BJ (cell line): ENCODE measurements at regions not wholly inside any gene's neighbourhood (a gene's known extent, or its start where the extent isn't known, plus 50 kb on each side); places are given as distances from the start of the nearest gene placed in this dataset.
A peak's percentile ranks its signal among the peaks of the same experiment; 100 is the strongest.

Experiments used
- CTCF ChIA-PET: fragments of 350-600 bp; formaldehyde crosslinking; extraction: SDS; loops from one replicate; lab custom pipeline; 2021; ENCODE audit warnings: antibody characterized with exemption, inconsistent platforms; lab: Yijun Ruan, JAX
- POLR2A ChIA-PET: fragments of 300-600 bp; sonication (Branson Sonifier 250); formaldehyde crosslinking; extraction: SDS; loops from one replicate; lab custom pipeline; 2021; ENCODE audit warnings: antibody characterized with exemption; lab: Charles Lee
- DNase-seq: peaks from one replicate; pipeline ENCODE4 v3.0.0-alpha.2; 2011; ENCODE audit warnings: low read depth
- H3K27me3 ChIP-seq: 2 replicates; pipeline ENCODE4 v1.6.0; 2011; ENCODE audit warnings: low read length; ENCODE audit not compliant: control insufficient read depth, insufficient read depth
- H3K36me3 ChIP-seq: 2 replicates; pipeline ENCODE4 v1.5.1; 2011; ENCODE audit warnings: low read length; ENCODE audit not compliant: control insufficient read depth, insufficient read depth
- H3K4me3 ChIP-seq: 2 replicates; pipeline ENCODE4 v1.5.1; 2011; ENCODE audit warnings: low read depth, mild to moderate bottlenecking, control low read depth, low read length
- CTCF ChIP-seq: IDR thresholded peaks from 2 replicates; pipeline ENCODE4 v1.5.1; 2011; ENCODE audit warnings: low read depth, mild to moderate bottlenecking, control low read depth, inconsistent platforms, low read length, moderate library complexity; ENCODE audit not compliant: insufficient read depth

GRCh38 chr2:120667981-120668380 is 67.7 kb upstream of the GLI2 start:
- H3K36me3 ChIP-seq: no peaks in the 10 kb centered on the region
- DNase-seq: no peak
- no peaks in the 10 kb centered on the region for H3K27me3 ChIP-seq
- no peak overlapping the region for H3K4me3 ChIP-seq
- CTCF ChIA-PET: interaction anchor here (5.6 kb wide), 1 partner anchor 324 kb away, joined by 28 read pairs; no protein-coding TSS in a partner anchor
- POLR2A ChIA-PET: no interaction called here
- TF ChIP-seq CTCF: no peak

- no peak for DNase-seq
- POLR2A ChIA-PET: no interaction called here
- Histone ChIP-seq H3K4me3 (no peak overlapping the region), H3K27me3 (no peaks in the 10 kb centered on the region), H3K36me3 (no peaks in the 10 kb centered on the region)
- CTCF ChIA-PET: interaction anchor here (0.7 to 5.6 kb wide), 7 partner anchors 12 to 346 kb away, joined by 3 to 28 read pairs (median 3); no protein-coding TSS in a partner anchor
- TF ChIP-seq CTCF: peak; percentile 34; the same call in 1 of the 2 replicates
Measured at GRCh38 chr2:120669121-120669952, 66.3 kb upstream of the GLI2 start.

GRCh38 chr2:120669971-120670370 is 65.7 kb upstream of the GLI2 start:
- ChIA-PET POLR2A (no interaction called here), CTCF (interaction anchor here (0.7 to 5.6 kb wide), 6 partner anchors 12 to 347 kb away, joined by 3 to 28 read pairs (median 4); no protein-coding TSS in a partner anchor)
- Histone ChIP-seq H3K36me3 (no peaks in the 10 kb centered on the region), H3K4me3 (no peak overlapping the region), H3K27me3 (no peaks in the 10 kb centered on the region)
- no peak for TF ChIP-seq CTCF
- no peak for DNase-seq

- POLR2A ChIA-PET: no interaction called here
- Histone ChIP-seq H3K27me3 (no peaks in the 10 kb centered on the region), H3K4me3 (no peak overlapping the region), H3K36me3 (no peaks in the 10 kb centered on the region)
- DNase-seq: no peak
- CTCF ChIA-PET: interaction anchor here (0.8 to 5.6 kb wide), 4 partner anchors 13 to 327 kb away, joined by 3 to 28 read pairs (median 4); no protein-coding TSS in a partner anchor
- no peak for TF ChIP-seq CTCF
Measured at GRCh38 chr2:120670371-120670770, 65.3 kb upstream of the GLI2 start.

GRCh38 chr2:120670771-120671480 is 64.7 kb upstream of the GLI2 start:
- no peaks in the 10 kb centered on the region for H3K36me3 ChIP-seq
- no peak overlapping the region for H3K4me3 ChIP-seq
- H3K27me3 ChIP-seq: no peaks in the 10 kb centered on the region
- TF ChIP-seq CTCF: no peak
- ChIA-PET CTCF (interaction anchor here (1.2 to 5.6 kb wide), 3 partner anchors 13 to 327 kb away, joined by 3 to 28 read pairs (median 6); no protein-coding TSS in a partner anchor), POLR2A (no interaction called here)
- DNase-seq: no peak
